Renal pelvis (tissue), 1 donor: ENCODE measurements at regions not wholly inside any gene's neighbourhood (a gene's known extent, or its start where the extent isn't known, plus 50 kb on each side); places are given as distances from the start of the nearest gene placed in this dataset.

Experiments used
- DNase-seq: peaks from one replicate; pipeline ENCODE4 v3.0.0-alpha.2; 2013

DNA sequence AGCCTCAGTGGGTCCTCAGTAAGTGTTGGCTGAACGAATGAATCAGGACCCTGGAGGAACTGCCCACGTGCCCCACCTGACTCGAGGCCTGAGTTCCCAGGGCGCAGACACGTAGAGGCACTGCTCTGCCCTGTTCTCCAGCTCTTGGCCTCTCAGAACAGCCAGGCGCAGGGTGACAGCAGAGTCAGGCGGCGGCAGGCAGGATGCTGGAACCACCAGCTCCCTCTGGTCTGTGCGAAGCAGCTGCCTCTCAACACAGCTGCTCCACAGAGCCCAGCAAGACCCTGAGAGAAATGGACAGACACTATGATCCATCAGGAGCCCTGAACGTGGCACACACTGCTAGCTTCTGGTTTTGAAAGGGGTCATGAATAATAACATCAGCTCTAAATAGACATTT lies 53.1 kb upstream of the BCO1 start:
- no peak for DNase-seq

GRCh38 chr16:81181013-81181720 lies 57.3 kb upstream of the BCO1 start:
- DNase-seq = peak; percentile 92

- no peak for DNase-seq
Measured at GRCh38 chr16:81180578-81180977, 57.9 kb upstream of the BCO1 start.

- no peak for DNase-seq
Measured at GRCh38 chr16:81179219-81179618, 59.3 kb upstream of the BCO1 start.

DNA sequence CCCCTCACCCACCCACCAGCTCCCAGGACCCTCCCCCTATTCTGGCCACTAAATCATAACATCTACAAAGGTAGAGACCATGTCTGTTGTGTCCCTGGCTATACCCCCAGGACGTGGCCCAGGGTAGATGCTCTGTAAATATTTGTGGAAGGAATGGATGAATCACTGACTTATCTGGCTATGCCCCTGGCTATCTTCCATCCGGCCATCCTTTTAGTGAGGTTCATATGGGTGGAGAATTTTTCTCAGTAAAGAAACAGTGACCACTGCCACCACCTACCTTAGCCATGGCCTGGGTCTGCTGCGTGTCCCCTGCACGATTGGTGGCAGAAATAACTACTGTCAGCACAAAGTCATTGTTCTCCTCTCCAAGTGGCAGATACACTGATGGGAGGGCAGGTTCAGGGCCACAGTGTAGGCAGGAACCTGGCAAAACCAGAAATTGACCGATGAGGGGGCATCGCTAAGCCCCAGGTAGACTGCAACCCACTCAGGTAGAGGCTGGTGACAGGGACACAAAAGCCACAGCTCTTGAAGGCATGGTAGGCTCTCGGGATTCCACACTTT lies 63.1 kb upstream of the BCO1 start:
- DNase-seq = no peak

GRCh38 chr16:81174644-81175324 lies 63.7 kb upstream of the BCO1 start:
- no peak for DNase-seq

DNA sequence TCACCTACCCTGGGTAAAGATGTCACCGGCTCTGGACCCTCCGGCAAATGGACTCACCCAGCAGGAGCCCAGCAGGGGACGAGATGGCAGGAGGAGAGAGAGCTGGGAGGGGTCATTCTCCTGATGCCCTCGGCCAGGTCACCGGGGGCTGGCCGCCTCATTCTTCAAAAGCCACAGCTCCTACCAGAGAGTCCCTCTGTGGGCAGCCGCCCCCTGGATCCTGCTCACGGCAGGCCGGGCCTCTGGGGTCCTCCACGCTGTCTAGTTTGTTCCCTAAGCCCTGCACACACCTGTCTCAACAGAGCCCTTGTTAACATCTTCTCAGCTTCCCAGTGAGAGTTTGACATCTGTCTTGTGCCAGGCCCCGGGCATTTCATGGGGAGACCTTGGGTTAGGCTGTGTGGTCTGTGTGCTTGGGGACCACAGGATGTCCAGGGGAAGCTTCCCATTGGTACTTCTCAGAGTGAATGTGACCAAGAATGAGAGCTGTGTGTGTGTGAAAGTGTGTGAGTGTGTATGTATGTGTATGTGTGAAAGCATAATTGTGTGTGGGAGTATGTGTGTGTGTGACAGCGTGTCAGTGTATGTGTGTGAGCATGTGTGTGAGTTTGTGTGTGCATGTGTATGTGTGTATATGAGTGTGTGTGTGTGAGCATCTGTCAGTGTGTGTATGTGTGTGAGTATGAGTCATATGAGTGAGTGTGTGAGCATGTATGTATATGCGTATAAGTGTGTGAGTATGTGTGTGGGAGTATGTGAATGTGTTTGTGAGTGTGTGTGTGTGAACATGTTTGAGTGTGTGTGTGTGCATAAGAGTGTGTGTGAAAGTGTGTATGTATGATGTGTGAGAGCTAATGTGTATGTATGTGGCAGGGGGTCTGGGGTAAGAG lies 65.5 kb upstream of the BCO1 start:
- DNase-seq = no peak

DNA sequence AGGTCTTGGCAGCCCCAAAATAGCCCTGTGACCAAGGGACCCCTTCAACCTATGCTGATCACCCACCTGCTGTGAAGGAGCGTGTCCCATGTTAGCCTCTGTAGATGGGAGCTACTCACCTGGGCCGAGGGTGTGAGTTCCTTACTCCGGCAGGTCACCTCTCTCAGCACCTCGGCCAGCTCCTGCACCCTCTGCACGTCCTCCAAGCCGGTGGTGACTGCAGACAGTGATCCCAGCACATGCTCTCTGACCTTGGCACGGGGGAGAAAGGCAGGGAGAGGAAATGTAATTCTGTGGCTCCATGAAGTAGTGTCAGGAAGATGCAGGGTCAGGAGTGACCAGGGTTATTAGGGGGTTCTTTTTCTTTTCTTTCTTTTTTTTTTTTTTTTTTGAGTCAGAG lies 67.7 kb upstream of the BCO1 start:
- DNase-seq = peak; percentile 20

DNA sequence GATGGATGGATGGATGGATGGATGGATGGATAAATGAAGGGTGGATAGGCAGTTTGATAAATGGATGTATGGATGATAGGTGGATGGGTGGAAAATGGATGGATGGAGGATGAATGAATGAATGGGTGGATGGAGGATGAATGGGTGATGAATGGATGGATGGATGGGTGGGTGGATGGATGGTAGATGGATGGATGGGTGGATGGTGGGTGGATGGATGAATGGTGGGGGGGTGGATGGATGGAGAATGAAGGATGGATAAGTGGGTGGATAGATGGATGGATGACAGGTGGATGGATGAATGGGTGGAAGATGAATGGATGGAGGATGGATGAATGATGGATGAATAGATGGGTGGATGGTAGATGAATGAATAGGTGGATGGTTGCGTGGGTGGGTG lies 70.1 kb upstream of the BCO1 start:
- no peak for DNase-seq

DNA sequence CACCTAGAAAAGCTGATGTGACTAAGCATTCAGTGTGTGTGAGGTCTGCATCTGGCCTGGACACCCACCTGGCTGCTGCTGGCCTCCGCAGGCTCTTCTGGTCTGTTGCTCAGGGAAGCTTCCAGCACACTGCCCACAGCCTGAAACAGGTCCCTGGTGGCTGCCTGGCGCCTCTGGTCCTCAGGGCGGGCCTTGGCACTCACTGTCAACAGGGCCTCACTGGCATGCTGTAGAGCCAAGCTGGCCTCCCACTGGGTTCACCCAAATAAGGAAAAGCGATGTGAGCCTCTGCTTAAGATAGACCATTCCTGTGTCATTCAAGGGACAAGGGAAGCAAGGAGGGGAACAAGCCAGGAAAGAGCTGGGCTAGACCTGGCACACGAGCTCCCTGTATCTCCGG lies 70.6 kb upstream of the BCO1 start:
- no peak for DNase-seq

- DNase-seq = no peak
Measured at GRCh38 chr16:81166417-81167300, 70.5 kb upstream of the GCSH start.

- DNase-seq = no peak
Measured at GRCh38 chr16:81165411-81166097, 69.4 kb upstream of the GCSH start.

GRCh38 chr16:81164958-81165357 lies 68.8 kb upstream of the GCSH start:
- no peak for DNase-seq

DNA sequence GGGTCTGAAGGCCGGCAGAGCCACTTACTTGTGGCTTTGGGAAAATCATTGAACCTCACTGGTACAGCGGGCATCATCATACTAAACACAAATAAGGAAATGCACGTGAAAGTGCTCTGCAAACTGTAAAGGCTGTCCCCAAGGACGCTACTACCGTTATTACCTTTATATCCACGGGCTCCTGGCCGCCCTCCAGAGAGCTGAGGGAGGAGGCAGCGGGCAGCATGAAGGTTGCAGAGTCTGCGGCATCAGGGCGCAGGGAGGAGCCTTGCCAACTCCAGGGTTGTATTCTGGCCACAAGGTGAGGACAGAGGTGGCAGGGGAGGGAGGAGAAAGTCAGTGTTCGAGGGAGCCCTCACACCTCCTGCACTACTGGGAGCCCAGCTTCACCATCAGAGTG lies 68.3 kb upstream of the GCSH start:
- no peak for DNase-seq

DNA sequence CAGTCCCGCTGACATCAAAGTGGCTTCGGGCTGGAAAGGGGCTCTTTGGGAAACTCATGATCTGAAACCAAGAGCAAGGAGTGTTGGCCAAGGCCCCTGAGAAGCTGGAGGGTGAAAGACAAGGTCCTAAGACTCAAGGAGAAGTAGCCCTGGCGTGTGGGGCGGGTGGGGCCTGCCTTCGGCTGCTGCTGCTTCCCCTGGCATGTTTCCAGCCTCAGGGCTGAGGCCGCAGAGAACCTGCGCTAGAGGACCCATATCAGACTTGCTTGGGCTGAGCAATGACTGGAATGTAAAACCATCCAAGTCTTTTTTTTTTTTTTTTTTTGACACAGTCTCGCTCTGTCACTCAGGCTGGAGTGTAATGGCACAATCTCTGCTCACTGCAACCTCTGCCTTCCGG lies 67.5 kb upstream of the GCSH start:
- no peak for DNase-seq

GRCh38 chr16:81158964-81159363 lies 62.8 kb upstream of the GCSH start:
- no peak for DNase-seq

DNA sequence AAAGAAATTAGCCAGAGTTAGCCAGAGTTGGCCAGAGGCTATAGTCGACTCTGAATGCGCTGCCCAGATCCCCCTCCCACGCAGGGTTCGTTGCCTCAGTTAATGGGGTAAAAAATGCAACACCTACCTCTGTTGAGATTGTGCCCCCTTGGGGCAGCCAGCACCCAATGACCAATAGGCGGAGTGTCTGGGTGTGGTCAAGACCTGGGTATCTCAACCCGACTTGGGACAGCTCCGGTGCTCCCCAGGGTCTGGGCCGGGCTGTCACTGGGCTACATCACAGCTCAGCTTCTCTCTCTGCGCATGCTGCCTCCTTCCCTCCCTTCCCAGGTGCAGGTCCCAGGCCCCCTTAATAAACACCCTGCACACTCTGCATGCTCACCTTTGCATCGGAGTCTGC lies 59.6 kb upstream of the GCSH start:
- DNase-seq = no peak

GRCh38 chr16:81151648-81152310 lies 55.6 kb upstream of the GCSH start:
- DNase-seq = no peak

GRCh38 chr16:81149614-81150013 lies 53.4 kb upstream of the GCSH start:
- no peak for DNase-seq

DNA sequence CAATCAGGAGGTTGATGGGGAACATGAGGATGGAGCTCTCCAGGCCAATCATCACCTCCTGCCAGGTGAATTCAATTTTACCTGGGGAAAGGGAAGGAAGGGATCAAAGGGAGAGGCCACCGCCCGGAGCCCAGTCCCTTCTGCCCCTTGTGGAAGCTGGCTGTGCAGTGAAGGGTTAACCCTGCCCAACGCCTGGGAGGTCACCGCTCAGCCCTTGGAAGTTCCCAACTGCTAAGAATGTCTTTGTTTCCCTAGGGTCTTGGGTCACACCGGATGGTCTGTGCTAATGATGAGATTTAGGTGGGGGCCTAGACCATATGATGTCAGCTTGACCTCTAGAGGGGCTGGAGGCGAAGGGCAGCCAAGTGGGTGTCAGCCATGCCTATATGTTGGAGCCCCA lies 52.1 kb upstream of the GCSH start:
- no peak for DNase-seq
